ENCODE measurements at regions not wholly inside any gene's neighbourhood (a gene's known extent, or its start where the extent isn't known, plus 50 kb on each side); places are given as distances from the start of the nearest gene placed in this dataset.
A peak's percentile ranks its signal among the peaks of the same experiment; 100 is the strongest.

- Histone ChIP-seq H3K4me3 (ENCODE audit: low read length) (no peak overlapping the region), H3K9me3 (ENCODE audit: low read length) (no peaks in the 10 kb centered on the region), H3K27ac (ENCODE audit: low read length) (no peak overlapping the region), H4K20me1 (ENCODE audit: insufficient read depth, low read depth, low read length) (no peaks in the 10 kb centered on the region), H3K9ac (ENCODE audit: low read length) (no peak overlapping the region), H3K9me2 (replicated peaks; ENCODE audit: insufficient read depth, low read length) (no peaks in the 10 kb centered on the region), H3K27me3 (ENCODE audit: low read length) (no peaks in the 10 kb centered on the region), H3K4me1 (ENCODE audit: low read length) (no peaks in the 10 kb centered on the region), H3K36me3 (ENCODE audit: insufficient read depth, low read length) (no peaks in the 10 kb centered on the region), H2AFZ (ENCODE audit: low read length) (no peak overlapping the region), H3K79me2 (ENCODE audit: low read length) (no peaks in the 10 kb centered on the region), H3K4me2 (ENCODE audit: low read depth, low read length, poor library complexity, severe bottlenecking) (no peak overlapping the region)
- DNase-seq = no peak
Observed at GRCh38 chr6:80553071-80553740, 446.7 kb downstream of the BCKDHB start.

- no peaks in the 10 kb centered on the region for H3K27me3 ChIP-seq (ENCODE audit: low read length)
- no peak overlapping the region for H3K4me3 ChIP-seq (ENCODE audit: low read length)
- no peak overlapping the region for H2AFZ ChIP-seq (ENCODE audit: low read length)
- H3K4me1 ChIP-seq (ENCODE audit: low read length) = peaks cover under 1% of the 10 kb centered on the region; the same call in 1 of the 2 replicates
- no peak overlapping the region for H3K27ac ChIP-seq (ENCODE audit: low read length)
- H3K9ac ChIP-seq (ENCODE audit: low read length) = no peak overlapping the region
- no peaks in the 10 kb centered on the region for H3K9me2 ChIP-seq (replicated peaks; ENCODE audit: insufficient read depth, low read length)
- no peaks in the 10 kb centered on the region for H4K20me1 ChIP-seq (ENCODE audit: insufficient read depth, low read depth, low read length)
- H3K4me2 ChIP-seq (ENCODE audit: low read depth, low read length, poor library complexity, severe bottlenecking) = no peak overlapping the region
- no peaks in the 10 kb centered on the region for H3K9me3 ChIP-seq (ENCODE audit: low read length)
- no peaks in the 10 kb centered on the region for H3K36me3 ChIP-seq (ENCODE audit: insufficient read depth, low read length)
- no peaks in the 10 kb centered on the region for H3K79me2 ChIP-seq (ENCODE audit: low read length)
- DNase-seq = no peak
Observed at GRCh38 chr6:80550748-80551147, 444.3 kb downstream of the BCKDHB start.

GRCh38 chr6:80550281-80550680, 443.8 kb downstream of the BCKDHB start:
- H3K27ac ChIP-seq (ENCODE audit: low read length) = no peak overlapping the region
- H3K9ac ChIP-seq (ENCODE audit: low read length) = no peak overlapping the region
- no peak for DNase-seq
- no peak overlapping the region for H3K4me2 ChIP-seq (ENCODE audit: low read depth, low read length, poor library complexity, severe bottlenecking)
- H3K79me2 ChIP-seq (ENCODE audit: low read length) = no peaks in the 10 kb centered on the region
- H3K9me3 ChIP-seq (ENCODE audit: low read length) = no peaks in the 10 kb centered on the region
- H2AFZ ChIP-seq (ENCODE audit: low read length) = no peak overlapping the region
- H4K20me1 ChIP-seq (ENCODE audit: insufficient read depth, low read depth, low read length) = no peaks in the 10 kb centered on the region
- no peaks in the 10 kb centered on the region for H3K36me3 ChIP-seq (ENCODE audit: insufficient read depth, low read length)
- no peaks in the 10 kb centered on the region for H3K9me2 ChIP-seq (replicated peaks; ENCODE audit: insufficient read depth, low read length)
- H3K4me3 ChIP-seq (ENCODE audit: low read length) = no peak overlapping the region
- no peaks in the 10 kb centered on the region for H3K27me3 ChIP-seq (ENCODE audit: low read length)
- H3K4me1 ChIP-seq (ENCODE audit: low read length) = peaks cover 5% of the 10 kb centered on the region

- no peak for DNase-seq
- H3K4me2 ChIP-seq (ENCODE audit: low read depth, low read length, poor library complexity, severe bottlenecking) = no peak overlapping the region
- H3K36me3 ChIP-seq (ENCODE audit: insufficient read depth, low read length) = no peaks in the 10 kb centered on the region
- peaks cover 11% of the 10 kb centered on the region for H3K4me1 ChIP-seq (ENCODE audit: low read length)
- no peaks in the 10 kb centered on the region for H3K9me2 ChIP-seq (replicated peaks; ENCODE audit: insufficient read depth, low read length)
- no peaks in the 10 kb centered on the region for H3K9me3 ChIP-seq (ENCODE audit: low read length)
- no peaks in the 10 kb centered on the region for H3K79me2 ChIP-seq (ENCODE audit: low read length)
- no peak overlapping the region for H2AFZ ChIP-seq (ENCODE audit: low read length)
- no peak overlapping the region for H3K4me3 ChIP-seq (ENCODE audit: low read length)
- no peak overlapping the region for H3K9ac ChIP-seq (ENCODE audit: low read length)
- H3K27me3 ChIP-seq (ENCODE audit: low read length) = no peaks in the 10 kb centered on the region
- no peaks in the 10 kb centered on the region for H4K20me1 ChIP-seq (ENCODE audit: insufficient read depth, low read depth, low read length)
- no peak overlapping the region for H3K27ac ChIP-seq (ENCODE audit: low read length)
Observed at GRCh38 chr6:80548532-80548931, 442.1 kb downstream of the BCKDHB start.

- H3K4me2 ChIP-seq (ENCODE audit: low read depth, low read length, poor library complexity, severe bottlenecking) = no peak overlapping the region
- peaks cover 11% of the 10 kb centered on the region for H3K4me1 ChIP-seq (ENCODE audit: low read length)
- H3K9me2 ChIP-seq (replicated peaks; ENCODE audit: insufficient read depth, low read length) = no peaks in the 10 kb centered on the region
- no peak overlapping the region for H2AFZ ChIP-seq (ENCODE audit: low read length)
- H3K79me2 ChIP-seq (ENCODE audit: low read length) = no peaks in the 10 kb centered on the region
- H3K27me3 ChIP-seq (ENCODE audit: low read length) = no peaks in the 10 kb centered on the region
- no peak overlapping the region for H3K27ac ChIP-seq (ENCODE audit: low read length)
- H3K9me3 ChIP-seq (ENCODE audit: low read length) = no peaks in the 10 kb centered on the region
- H3K36me3 ChIP-seq (ENCODE audit: insufficient read depth, low read length) = no peaks in the 10 kb centered on the region
- no peak for DNase-seq
- no peak overlapping the region for H3K9ac ChIP-seq (ENCODE audit: low read length)
- no peaks in the 10 kb centered on the region for H4K20me1 ChIP-seq (ENCODE audit: insufficient read depth, low read depth, low read length)
- H3K4me3 ChIP-seq (ENCODE audit: low read length) = no peak overlapping the region
Observed at GRCh38 chr6:80547827-80548226, 441.4 kb downstream of the BCKDHB start.

- H3K9me3 ChIP-seq (ENCODE audit: low read length) = no peaks in the 10 kb centered on the region
- DNase-seq = no peak
- H3K4me3 ChIP-seq (ENCODE audit: low read length) = no peak overlapping the region
- H3K4me1 ChIP-seq (ENCODE audit: low read length) = peaks cover 17% of the 10 kb centered on the region
- no peaks in the 10 kb centered on the region; the same call in 1 of the 2 replicates for H3K27me3 ChIP-seq (ENCODE audit: low read length)
- peak overlapping the region; percentile 45 for H3K4me2 ChIP-seq (ENCODE audit: low read depth, low read length, poor library complexity, severe bottlenecking)
- H3K27ac ChIP-seq (ENCODE audit: low read length) = no peak overlapping the region
- no peaks in the 10 kb centered on the region for H3K9me2 ChIP-seq (replicated peaks; ENCODE audit: insufficient read depth, low read length)
- H3K9ac ChIP-seq (ENCODE audit: low read length) = no peak overlapping the region
- no peaks in the 10 kb centered on the region for H3K36me3 ChIP-seq (ENCODE audit: insufficient read depth, low read length)
- no peaks in the 10 kb centered on the region for H4K20me1 ChIP-seq (ENCODE audit: insufficient read depth, low read depth, low read length)
- no peaks in the 10 kb centered on the region for H3K79me2 ChIP-seq (ENCODE audit: low read length)
- no peak overlapping the region for H2AFZ ChIP-seq (ENCODE audit: low read length)
Observed at GRCh38 chr6:80544976-80545722, 438.7 kb downstream of the BCKDHB start.

GRCh38 chr6:80544555-80544954, 438.1 kb downstream of the BCKDHB start:
- no peaks in the 10 kb centered on the region for H4K20me1 ChIP-seq (ENCODE audit: insufficient read depth, low read depth, low read length)
- H3K4me3 ChIP-seq (ENCODE audit: low read length) = no peak overlapping the region
- no peak overlapping the region for H3K4me2 ChIP-seq (ENCODE audit: low read depth, low read length, poor library complexity, severe bottlenecking)
- no peaks in the 10 kb centered on the region for H3K79me2 ChIP-seq (ENCODE audit: low read length)
- H3K9me3 ChIP-seq (ENCODE audit: low read length) = no peaks in the 10 kb centered on the region
- DNase-seq = no peak
- H3K27me3 ChIP-seq (ENCODE audit: low read length) = no peaks in the 10 kb centered on the region; the same call in 1 of the 2 replicates
- H3K4me1 ChIP-seq (ENCODE audit: low read length) = peaks cover 17% of the 10 kb centered on the region
- no peaks in the 10 kb centered on the region for H3K9me2 ChIP-seq (replicated peaks; ENCODE audit: insufficient read depth, low read length)
- H3K27ac ChIP-seq (ENCODE audit: low read length) = no peak overlapping the region
- no peak overlapping the region for H2AFZ ChIP-seq (ENCODE audit: low read length)
- H3K36me3 ChIP-seq (ENCODE audit: insufficient read depth, low read length) = no peaks in the 10 kb centered on the region
- H3K9ac ChIP-seq (ENCODE audit: low read length) = no peak overlapping the region

- Histone ChIP-seq H3K27me3 (ENCODE audit: low read length) (no peaks in the 10 kb centered on the region; the same call in 1 of the 2 replicates), H3K27ac (ENCODE audit: low read length) (no peak overlapping the region), H3K4me1 (ENCODE audit: low read length) (peaks cover 17% of the 10 kb centered on the region), H3K9me2 (replicated peaks; ENCODE audit: insufficient read depth, low read length) (no peaks in the 10 kb centered on the region), H3K9ac (ENCODE audit: low read length) (no peak overlapping the region), H3K79me2 (ENCODE audit: low read length) (no peaks in the 10 kb centered on the region), H3K4me3 (ENCODE audit: low read length) (no peak overlapping the region), H3K4me2 (ENCODE audit: low read depth, low read length, poor library complexity, severe bottlenecking) (no peak overlapping the region), H4K20me1 (ENCODE audit: insufficient read depth, low read depth, low read length) (no peaks in the 10 kb centered on the region), H3K36me3 (ENCODE audit: insufficient read depth, low read length) (no peaks in the 10 kb centered on the region), H2AFZ (ENCODE audit: low read length) (no peak overlapping the region), H3K9me3 (ENCODE audit: low read length) (no peaks in the 10 kb centered on the region)
- DNase-seq = no peak
Observed at GRCh38 chr6:80543598-80544222, 437.2 kb downstream of the BCKDHB start.

Measured in Karpas-422 (cell line).